ENCODE measurements at regions not wholly inside any gene's neighbourhood (a gene's known extent, or its start where the extent isn't known, plus 50 kb on each side); places are given as distances from the start of the nearest gene placed in this dataset.

GRCh38 chr9:7946458-7946857 lies 146.9 kb upstream of the DMAC1 start:
- POLR2A ChIA-PET (ENCODE audit: partially characterized antibody) = no interaction called here
- CTCF ChIA-PET (ENCODE audit: partially characterized antibody) = no interaction called here
- no peaks in the 10 kb centered on the region for H4K20me1 ChIP-seq (replicated peaks in 1 of 2; ENCODE audit: control insufficient read depth in 1 of 2, insufficient read depth in 2 of 2, low read length in 2 of 2)
- no peak overlapping the region for H3K14ac ChIP-seq (ENCODE audit: insufficient read length)
- no peak overlapping the region for H3K4ac ChIP-seq (replicated peaks; ENCODE audit: insufficient read length, low read depth, low read length)
- FAIRE-seq (no peak), DNase-seq (ENCODE audit: low read depth in 1 of 2, low spot score in 2 of 2) (no peak)
- TF ChIP-seq ZNF274 (IDR thresholded peaks at IDR 0.05; ENCODE audit: borderline replicate concordance, extremely low read depth, low read length) (no peak), SIX5 (IDR thresholded peaks at IDR 0.05; ENCODE audit: low read depth, low read length) (no peak), ATF3 (IDR thresholded peaks at IDR 0.05; ENCODE audit: insufficient read depth, low read depth, low read length) (no peak), TBP (IDR thresholded peaks at IDR 0.05; ENCODE audit: low read depth, low read length) (no peak), CHD2 (IDR thresholded peaks at IDR 0.05; ENCODE audit: low read length) (no peak), USF2 (IDR thresholded peaks at IDR 0.05; ENCODE audit: low read length) (no peak), RNF2 (IDR thresholded peaks at IDR 0.05; ENCODE audit: borderline replicate concordance, low read depth, low read length, missing control alignments, poor library complexity, severe bottlenecking) (no peak), BCL11A (IDR thresholded peaks at IDR 0.05; ENCODE audit: low read depth in 2 of 2, low read length in 2 of 2) (no peak), BRCA1 (IDR thresholded peaks at IDR 0.05; ENCODE audit: low read depth, low read length) (no peak), RBBP5 (IDR thresholded peaks at IDR 0.05; ENCODE audit: borderline replicate concordance, low read depth, low read length) (no peak), YY1 (IDR thresholded peaks at IDR 0.05; ENCODE audit: low read depth, low read length) (no peak), ASH2L (IDR thresholded peaks at IDR 0.05; ENCODE audit: low read length) (no peak)
- H4K91ac ChIP-seq (replicated peaks; ENCODE audit: insufficient read length, low read length) = no peak overlapping the region
- no peak overlapping the region for H2BK5ac ChIP-seq (ENCODE audit: low read depth, low read length)
- no peak overlapping the region for H3K4me3 ChIP-seq (ENCODE audit: extremely low read depth in 1 of 4, insufficient read depth in 2 of 4, low read depth in 3 of 4, low read length in 4 of 4)
- no peak overlapping the region for H2AK5ac ChIP-seq (ENCODE audit: low read depth, low read length)
- H3K9ac ChIP-seq (replicated peaks in 1 of 4; ENCODE audit: extremely low read depth in 1 of 4, low read depth in 3 of 4, low read length in 3 of 4) = no peak overlapping the region
- H3K4me1 ChIP-seq (replicated peaks in 1 of 4; ENCODE audit: control insufficient read depth in 3 of 4, insufficient read depth in 4 of 4, low read length in 3 of 4) = no peaks in the 10 kb centered on the region
- H4K5ac ChIP-seq (ENCODE audit: insufficient read length, low read depth, low read length) = no peak overlapping the region
- no peak overlapping the region for H2BK15ac ChIP-seq (ENCODE audit: low read length)
- no peaks in the 10 kb centered on the region for H3K79me2 ChIP-seq (ENCODE audit: control insufficient read depth in 1 of 2, insufficient read depth in 2 of 2, low read length in 2 of 2)
- H3K56ac ChIP-seq (replicated peaks; ENCODE audit: insufficient read length, low read depth, low read length) = no peak overlapping the region
- H2BK120ac ChIP-seq (replicated peaks; ENCODE audit: low read depth, low read length) = no peak overlapping the region
- H3K27me3 ChIP-seq (replicated peaks in 1 of 4; ENCODE audit: control insufficient read depth in 3 of 4, extremely low read depth in 1 of 4, insufficient read depth in 3 of 4, low read length in 3 of 4) = no peaks in the 10 kb centered on the region
- no peak overlapping the region for H3K23ac ChIP-seq (ENCODE audit: insufficient read length)
- H3K79me1 ChIP-seq (ENCODE audit: low read depth, low read length) = no peaks in the 10 kb centered on the region
- no peak overlapping the region for H3K4me2 ChIP-seq (ENCODE audit: insufficient read depth in 1 of 2, low read depth in 2 of 2, low read length in 2 of 2)
- H3K23me2 ChIP-seq (ENCODE audit: low read depth, low read length) = no peaks in the 10 kb centered on the region
- no peak overlapping the region for H2BK12ac ChIP-seq (ENCODE audit: low read depth, low read length)
- no peak overlapping the region for H2BK20ac ChIP-seq (ENCODE audit: low read length)
- 97% methylated on average over 3 of the region's 3 CpGs; no CpG with 5 or more reads in 1 of the 2 experiments for WGBS, 2 experiments (ENCODE audit: extremely low coverage in 1 of 2, insufficient coverage in 1 of 2, insufficient read length in 1 of 2, insufficient replicate concordance in 2 of 2, low coverage in 1 of 2, low lambda C conversion rate in 2 of 2, missing lambda C conversion rate in 1 of 2)
- H3K27ac ChIP-seq (ENCODE audit: low read depth, low read length) = no peak overlapping the region
- H3K36me3 ChIP-seq (ENCODE audit: control insufficient read depth in 2 of 4, insufficient read depth in 4 of 4, low read length in 3 of 4) = no peaks in the 10 kb centered on the region
- H3K9me3 ChIP-seq (ENCODE audit: insufficient read depth in 2 of 2, low read depth in 1 of 2, low read length in 1 of 2) = no peaks in the 10 kb centered on the region
- H2AFZ ChIP-seq (ENCODE audit: low read length) = no peak overlapping the region
- no peak overlapping the region for H3K18ac ChIP-seq (ENCODE audit: extremely low read depth, low read length)
- H4K8ac ChIP-seq (ENCODE audit: extremely low read depth, insufficient read depth, low read length) = no peak overlapping the region
